Gastroesophageal sphincter (tissue), 4 donors: ENCODE measurements at regions not wholly inside any gene's neighbourhood (a gene's known extent, or its start where the extent isn't known, plus 50 kb on each side); places are given as distances from the start of the nearest gene placed in this dataset.
"Not testable (repeated sequence)": the region's sequence is repeated elsewhere in the genome, so short reads cannot be mapped to it uniquely, and the experiment has no call there.

Source experiments
- ATAC-seq: fragments of 150-250 bp; one replicate; pipeline ENCODE4 v1.9.1; 2016; ENCODE audit warnings: mild to moderate bottlenecking, moderate library complexity
- H3K27ac ChIP-seq, 4 donors: fragments of 200-600 bp; sonication (generic) in 3 of 4; 1 replicate in 3 of 4; 2 replicates in 1 of 4; pipeline ENCODE4 v1.5.1; 2016 to 2019
- H3K27me3 ChIP-seq: fragments of 200-600 bp; sonication (generic); one replicate; pipeline ENCODE4 v1.5.1; 2019
- H3K36me3 ChIP-seq, 2 donors: fragments of 200-600 bp; sonication (generic); one replicate each; pipeline ENCODE4 v1.5.1; 2019; ENCODE audit warnings: control low read depth in 1 of 2
- H3K4me1 ChIP-seq, 3 donors: fragments of 200-600 bp; sonication (generic); 1 replicate in 2 of 3; 2 replicates in 1 of 3; pipeline ENCODE4 v1.5.1; 2016 to 2019; ENCODE audit warnings: control low read depth in 2 of 3
- H3K4me3 ChIP-seq, 2 donors: fragments of 200-600 bp; sonication (generic); one replicate each; pipeline ENCODE4 v1.5.1; 2019; ENCODE audit warnings: mild to moderate bottlenecking in 1 of 2, moderate library complexity in 1 of 2
- H3K9me3 ChIP-seq, 3 donors: fragments of 200-600 bp; sonication (generic); one replicate each; pipeline ENCODE4 v1.5.1; 2017 to 2019; ENCODE audit warnings: control low read depth in 2 of 3
- EP300 ChIP-seq: sonication (generic); formaldehyde crosslinking; IDR thresholded peaks from one replicate; pipeline ENCODE4 v1.6.1; 2017; ENCODE audit warnings: antibody characterized with exemption, mild to moderate bottlenecking
- POLR2A ChIP-seq, 2 donors: fragments of 450-650 bp; IDR thresholded peaks; one replicate each; pipeline ENCODE4 v1.6.1; 2017; ENCODE audit warnings: antibody characterized with exemption in 2 of 2, mild to moderate bottlenecking in 2 of 2, moderate library complexity in 1 of 2
- POLR2AphosphoS5 ChIP-seq: sonication (generic); formaldehyde crosslinking; IDR thresholded peaks from one replicate; pipeline ENCODE4 v1.6.1; 2017; ENCODE audit warnings: antibody characterized with exemption
- WGBS, 2 donors: methylation state at CpG; one replicate each; pipeline ENCODE4 v1.1.5; 2018; ENCODE audit warnings: low coverage in 1 of 2; 5-methylcytosine and 5-hydroxymethylcytosine counted together
- TF ChIP-seq, protein P1 (sequence below), 4 experiments: fragments of 200-600 bp in 2 of 4; fragments of 450-650 bp in 2 of 4; sonication (generic) in 1 of 4; IDR thresholded peaks; one replicate each; pipeline ENCODE4 v1.5.1; 2017 to 2019; ENCODE audit warnings: antibody characterized with exemption in 4 of 4, mild to moderate bottlenecking in 2 of 4, moderate library complexity in 2 of 4

GRCh38 chr9:86483496-86483895, 129.3 kb upstream of the TUT7 start:
- H3K4me3 ChIP-seq, result no peak overlapping the region
- H3K4me1 ChIP-seq, result peaks cover 0 to 7% (median 0%) of the 10 kb centered on the region in 3 donors
- no peaks in the 10 kb centered on the region for H3K27me3 ChIP-seq
- TF ChIP-seq POLR2A (IDR thresholded peaks at IDR 0.05) (no peak), POLR2AphosphoS5 (no peak), EP300 (no peak)
- TF ChIP-seq, protein P1, sequence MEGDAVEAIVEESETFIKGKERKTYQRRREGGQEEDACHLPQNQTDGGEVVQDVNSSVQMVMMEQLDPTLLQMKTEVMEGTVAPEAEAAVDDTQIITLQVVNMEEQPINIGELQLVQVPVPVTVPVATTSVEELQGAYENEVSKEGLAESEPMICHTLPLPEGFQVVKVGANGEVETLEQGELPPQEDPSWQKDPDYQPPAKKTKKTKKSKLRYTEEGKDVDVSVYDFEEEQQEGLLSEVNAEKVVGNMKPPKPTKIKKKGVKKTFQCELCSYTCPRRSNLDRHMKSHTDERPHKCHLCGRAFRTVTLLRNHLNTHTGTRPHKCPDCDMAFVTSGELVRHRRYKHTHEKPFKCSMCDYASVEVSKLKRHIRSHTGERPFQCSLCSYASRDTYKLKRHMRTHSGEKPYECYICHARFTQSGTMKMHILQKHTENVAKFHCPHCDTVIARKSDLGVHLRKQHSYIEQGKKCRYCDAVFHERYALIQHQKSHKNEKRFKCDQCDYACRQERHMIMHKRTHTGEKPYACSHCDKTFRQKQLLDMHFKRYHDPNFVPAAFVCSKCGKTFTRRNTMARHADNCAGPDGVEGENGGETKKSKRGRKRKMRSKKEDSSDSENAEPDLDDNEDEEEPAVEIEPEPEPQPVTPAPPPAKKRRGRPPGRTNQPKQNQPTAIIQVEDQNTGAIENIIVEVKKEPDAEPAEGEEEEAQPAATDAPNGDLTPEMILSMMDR (IDR thresholded peaks at IDR 0.05), result no peak
- ATAC-seq, result no peak
- H3K27ac ChIP-seq, result no peak overlapping the region
- no peaks in the 10 kb centered on the region for H3K36me3 ChIP-seq
- no peaks in the 10 kb centered on the region for H3K9me3 ChIP-seq

GRCh38 chr9:86481466-86481865, 127.3 kb upstream of the TUT7 start:
- 79 to 94% methylated on average over 2 to 3 of the region's 3 CpGs for WGBS, 2 donors
- TF ChIP-seq, protein P1 (IDR thresholded peaks at IDR 0.05), result no peak
- TF ChIP-seq POLR2A (IDR thresholded peaks at IDR 0.05) (no peak), POLR2AphosphoS5 (no peak)

GRCh38 chr9:86475255-86475654, 121.0 kb upstream of the TUT7 start:
- not testable (repeated sequence) for H3K4me3 ChIP-seq, ATAC-seq, H3K4me1 ChIP-seq, H3K27ac ChIP-seq, H3K36me3 ChIP-seq, H3K27me3 ChIP-seq, H3K9me3 ChIP-seq
- WGBS, 2 donors, result 100% methylated on average over 1 of the region's 1 CpG; no CpG with 5 or more reads in 1 of the 2 donors

More at GRCh38 chr9:86481466-86481865, 127.3 kb upstream of the TUT7 start:
- Histone ChIP-seq H3K27me3 (no peaks in the 10 kb centered on the region), H3K9me3 (no peaks in the 10 kb centered on the region), H3K27ac (no peak overlapping the region), H3K4me1 (peaks cover 0 to under 1% (median 0%) of the 10 kb centered on the region in 3 donors), H3K4me3 (no peak overlapping the region), H3K36me3 (no peaks in the 10 kb centered on the region)
- no peak for ATAC-seq

DNA sequence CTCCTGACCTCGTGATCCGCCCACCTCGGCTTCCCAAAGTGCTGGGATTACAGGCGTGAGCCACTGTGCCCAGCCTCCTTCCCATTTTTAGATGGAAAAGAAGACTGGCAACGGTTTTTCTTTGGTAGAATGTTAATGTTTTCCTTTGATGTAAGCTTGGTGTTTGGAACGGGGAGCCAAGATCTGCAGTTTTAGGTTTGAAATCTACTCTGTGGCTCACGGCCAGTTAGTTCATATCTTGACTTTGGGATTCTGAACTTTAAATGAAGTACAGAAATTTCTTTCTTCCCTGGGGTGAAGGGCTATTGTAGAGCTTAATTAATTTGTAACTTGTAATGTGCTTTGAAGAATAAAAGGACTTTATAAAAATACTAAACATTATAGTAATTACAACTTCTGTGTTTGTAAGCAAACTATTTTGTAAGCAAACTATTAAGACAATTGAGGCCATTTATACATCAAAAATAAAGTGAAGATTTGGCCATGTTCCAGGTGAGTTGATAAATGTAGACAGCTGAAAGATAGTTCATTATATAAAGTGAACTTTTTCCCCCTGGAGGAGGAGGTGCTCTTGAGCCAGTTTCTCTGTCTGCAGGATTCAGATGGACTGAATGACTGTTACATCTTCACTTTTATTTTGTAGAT, 117.1 kb upstream of the TUT7 start:
- H3K27ac ChIP-seq, result peak overlapping the region in 1 of 4 donors; percentile 35
- H3K36me3 ChIP-seq, result no peaks in the 10 kb centered on the region
- no peak for ATAC-seq
- peaks cover 0 to 9% (median 0%) of the 10 kb centered on the region in 3 donors for H3K4me1 ChIP-seq
- no peaks in the 10 kb centered on the region for H3K27me3 ChIP-seq
- no peaks in the 10 kb centered on the region for H3K9me3 ChIP-seq
- TF ChIP-seq EP300 (no peak), POLR2A (IDR thresholded peaks at IDR 0.05) (no peak), POLR2AphosphoS5 (no peak)
- TF ChIP-seq, protein P1 (IDR thresholded peaks at IDR 0.05), result no peak
- H3K4me3 ChIP-seq, result no peak overlapping the region
- 10 to 45% methylated on average over 2 to 4 of the region's 7 CpGs for WGBS, 2 donors

DNA sequence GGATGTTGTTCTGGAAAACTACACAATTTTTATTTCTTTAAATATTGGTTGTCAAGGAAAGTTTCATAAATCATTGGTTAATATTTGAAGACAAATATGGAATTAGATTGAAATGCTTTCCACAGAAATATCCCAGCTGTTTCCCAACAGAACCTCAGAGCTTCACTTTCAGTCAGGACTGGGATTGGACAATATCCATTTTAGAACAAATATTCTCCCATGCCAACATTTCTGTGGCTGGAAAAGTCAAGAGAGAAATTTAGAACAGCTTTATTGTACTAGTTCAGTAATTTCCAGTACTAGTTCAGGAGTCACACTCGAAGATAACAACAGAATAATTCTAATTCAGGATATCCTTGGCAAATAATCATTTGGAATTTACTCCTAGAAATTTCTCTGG, 116.1 kb upstream of the TUT7 start:
- Histone ChIP-seq H3K36me3 (no peaks in the 10 kb centered on the region), H3K4me3 (no peak overlapping the region), H3K27me3 (no peaks in the 10 kb centered on the region), H3K9me3 (no peaks in the 10 kb centered on the region), H3K4me1 (peaks cover 0 to 9% (median 0%) of the 10 kb centered on the region in 3 donors), H3K27ac (peak overlapping the region in 1 of 4 donors; percentile 35)
- no peak for ATAC-seq
- TF ChIP-seq EP300 (no peak), POLR2AphosphoS5 (no peak), POLR2A (IDR thresholded peaks at IDR 0.05) (no peak)
- TF ChIP-seq, protein P1 (IDR thresholded peaks at IDR 0.05), result no peak
- 0 to 20% methylated on average over 1 of the region's 1 CpG for WGBS, 2 donors
